ENCODE measurements at regions not wholly inside any gene's neighbourhood (a gene's known extent, or its start where the extent isn't known, plus 50 kb on each side); places are given as distances from the start of the nearest gene placed in this dataset.

DNA sequence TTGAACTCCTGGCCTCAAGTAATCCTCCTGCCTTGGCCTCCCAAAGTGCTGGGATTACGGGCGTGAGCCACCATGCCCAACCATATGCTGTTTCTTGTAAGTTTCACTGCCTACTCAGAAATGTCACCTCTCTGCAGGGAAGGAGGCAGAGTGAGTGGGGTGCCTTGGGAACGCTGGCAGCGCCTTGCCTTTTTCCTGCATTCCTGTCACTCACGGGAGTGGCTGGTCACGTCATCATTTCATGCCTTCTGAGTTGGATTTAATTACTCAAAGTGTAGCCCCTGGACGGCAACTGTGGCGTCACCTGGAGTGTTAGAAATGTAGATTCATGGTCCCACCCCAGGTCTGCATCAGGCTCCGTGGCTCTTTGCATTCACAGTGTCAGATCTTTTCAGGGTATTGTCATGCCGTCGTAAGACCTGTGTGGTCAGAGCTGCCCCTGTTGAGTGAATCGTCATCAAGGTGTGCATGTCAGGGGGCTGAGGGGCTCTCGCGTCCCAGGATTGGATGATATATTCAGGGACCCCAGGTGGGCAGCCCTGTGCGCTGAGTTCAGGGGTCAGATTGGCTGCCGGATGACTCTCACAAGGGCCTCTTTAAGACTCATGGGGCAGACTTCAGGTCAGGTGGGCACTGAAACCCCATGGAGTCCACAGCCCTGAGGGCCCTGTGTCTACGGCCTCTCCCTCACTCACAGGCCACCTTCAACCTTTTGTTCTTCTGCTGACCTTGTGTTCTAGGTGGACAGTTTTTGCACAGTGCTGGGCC lies 65.9 kb upstream of the KLHL25 start:
- no peak for TF ChIP-seq EZH2phosphoT487 (IDR thresholded peaks at IDR 0.05; ENCODE audit: low read depth)
- TF ChIP-seq CTCF (IDR thresholded peaks at IDR 0.05; ENCODE audit: low read depth, low read length): no peak
